Thoracic aorta (tissue), 2 donors: ENCODE measurements at regions not wholly inside any gene's neighbourhood (a gene's known extent, or its start where the extent isn't known, plus 50 kb on each side); places are given as distances from the start of the nearest gene placed in this dataset.

Experiments used
- ATAC-seq: fragments of 150-250 bp; one replicate; pipeline ENCODE4 v1.8.0; 2017; ENCODE audit warnings: low read depth; ENCODE audit not compliant: insufficient number of reproducible peaks, low FRiP score
- DNase-seq: peaks from one replicate; pipeline ENCODE4 v3.0.0-alpha.2; 2020; ENCODE audit warnings: low spot score
- H3K27ac ChIP-seq, 2 donors: fragments of 200-600 bp; sonication (generic); 1 replicate in 1 of 2; 2 replicates in 1 of 2; pipeline ENCODE4 v1.5.1; 2016; ENCODE audit warnings: mild to moderate bottlenecking in 2 of 2, moderate library complexity in 2 of 2
- H3K27me3 ChIP-seq: fragments of 200-600 bp; sonication (generic); replicated peaks from 2 replicates; pipeline ENCODE4 v1.6.0; 2016; ENCODE audit warnings: mild to moderate bottlenecking; ENCODE audit not compliant: insufficient read depth
- H3K36me3 ChIP-seq: fragments of 200-600 bp; sonication (generic); one replicate; pipeline ENCODE4 v1.5.1; 2016
- H3K4me1 ChIP-seq, 2 donors: fragments of 200-600 bp; sonication (generic); 1 replicate in 1 of 2; 2 replicates in 1 of 2; pipeline versions ENCODE4 v1.5.1 to v1.6.0; 2016; ENCODE audit warnings: low read depth in 2 of 2, mild to moderate bottlenecking in 1 of 2; ENCODE audit not compliant: control insufficient read depth in 1 of 2
- H3K4me3 ChIP-seq: fragments of 200-600 bp; sonication (generic); 2 replicates; pipeline ENCODE4 v1.5.1; 2016; ENCODE audit warnings: mild to moderate bottlenecking
- H3K9me3 ChIP-seq: fragments of 200-600 bp; sonication (generic); 2 replicates; pipeline ENCODE4 v1.5.1; 2016
- CTCF ChIP-seq: fragments of 200-600 bp; sonication (generic); IDR thresholded peaks from one replicate; pipeline ENCODE4 v1.5.1; 2019; ENCODE audit warnings: antibody characterized with exemption

GRCh38 chr10:129136951-129137350, 330.1 kb upstream of the MGMT start:
- DNase-seq (no peak), ATAC-seq (no peak)
- Histone ChIP-seq H3K36me3 (no peaks in the 10 kb centered on the region), H3K9me3 (no peaks in the 10 kb centered on the region), H3K27me3 (no peaks in the 10 kb centered on the region), H3K27ac (no peak overlapping the region), H3K4me3 (no peak overlapping the region), H3K4me1 (no peaks in the 10 kb centered on the region)
- TF ChIP-seq CTCF = no peak

GRCh38 chr10:129140921-129141885, 325.8 kb upstream of the MGMT start:
- Histone ChIP-seq H3K27ac (no peak overlapping the region), H3K9me3 (no peaks in the 10 kb centered on the region), H3K27me3 (no peaks in the 10 kb centered on the region), H3K36me3 (no peaks in the 10 kb centered on the region), H3K4me1 (no peaks in the 10 kb centered on the region), H3K4me3 (no peak overlapping the region)
- no peak for TF ChIP-seq CTCF
- ATAC-seq = no peak
- no peak for DNase-seq

GRCh38 chr10:129151281-129151680, 315.8 kb upstream of the MGMT start:
- ATAC-seq = no peak

GRCh38 chr10:129156406-129156805, 310.6 kb upstream of the MGMT start:
- DNase-seq (no peak), ATAC-seq (no peak)
- Histone ChIP-seq H3K27me3 (no peaks in the 10 kb centered on the region), H3K9me3 (no peaks in the 10 kb centered on the region), H3K4me3 (no peak overlapping the region), H3K4me1 (no peaks in the 10 kb centered on the region), H3K27ac (no peak overlapping the region), H3K36me3 (no peaks in the 10 kb centered on the region)
- TF ChIP-seq CTCF = no peak

More at GRCh38 chr10:129151281-129151680, 315.8 kb upstream of the MGMT start:
- no peak for TF ChIP-seq CTCF
- Histone ChIP-seq H3K36me3 (no peaks in the 10 kb centered on the region), H3K27ac (no peak overlapping the region), H3K9me3 (no peaks in the 10 kb centered on the region), H3K4me1 (no peaks in the 10 kb centered on the region), H3K27me3 (no peaks in the 10 kb centered on the region), H3K4me3 (no peak overlapping the region)
- no peak for DNase-seq

GRCh38 chr10:129157185-129157584, 309.9 kb upstream of the MGMT start:
- no peaks in the 10 kb centered on the region for H3K9me3 ChIP-seq
- no peaks in the 10 kb centered on the region for H3K4me1 ChIP-seq
- ATAC-seq = no peak
- H3K27me3 ChIP-seq = no peaks in the 10 kb centered on the region
- DNase-seq = no peak
- no peak overlapping the region for H3K27ac ChIP-seq
- no peaks in the 10 kb centered on the region for H3K36me3 ChIP-seq
- H3K4me3 ChIP-seq = no peak overlapping the region
- TF ChIP-seq CTCF = no peak
